ENCODE measurements at regions not wholly inside any gene's neighbourhood (a gene's known extent, or its start where the extent isn't known, plus 50 kb on each side); places are given as distances from the start of the nearest gene placed in this dataset.

DNA sequence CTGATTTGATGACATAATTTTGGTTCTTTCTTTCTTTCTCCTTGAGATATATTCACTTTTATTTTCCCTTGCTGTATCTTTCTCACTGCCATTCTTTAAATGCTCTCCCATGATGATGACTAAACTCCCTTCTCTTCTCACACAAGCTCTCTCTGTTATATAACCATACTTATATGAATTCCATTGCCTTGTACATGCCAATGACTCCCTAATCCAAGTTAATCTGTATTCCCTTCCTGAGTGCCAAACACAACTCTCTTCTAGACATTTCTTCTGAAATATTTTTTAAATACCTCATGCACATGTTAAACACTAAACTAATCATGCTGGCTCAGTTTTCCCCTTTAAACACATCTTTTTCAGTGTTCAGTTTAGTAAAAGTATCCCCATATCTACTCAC is 62.2 kb upstream of the ST8SIA4 start:
- Histone ChIP-seq H3K4me3 (no peak overlapping the region), H3K4me1 (no peaks in the 10 kb centered on the region), H3K27ac (no peak overlapping the region), H3K9me3 (no peaks in the 10 kb centered on the region), H3K36me3 (no peaks in the 10 kb centered on the region), H3K27me3 (no peaks in the 10 kb centered on the region)
- intact Hi-C loops (cut with DNase I; ENCODE audit: low total_unique reads) = no loop called here
- TF ChIP-seq POLR2A (IDR thresholded peaks at IDR 0.05) = no peak
- no peak for TF ChIP-seq CTCF (IDR thresholded peaks at IDR 0.05 in 4 of 5, conservative IDR thresholded peaks at IDR 0.05 in 1 of 5)
- DNase-seq = no peak
- in situ Hi-C loops (cut with MboI; ENCODE audit: low sequenced_read_pairs in 4 of 4) = no loop called here
- ATAC-seq = no peak
